ENCODE measurements at regions not wholly inside any gene's neighbourhood (a gene's known extent, or its start where the extent isn't known, plus 50 kb on each side); places are given as distances from the start of the nearest gene placed in this dataset.

DNA sequence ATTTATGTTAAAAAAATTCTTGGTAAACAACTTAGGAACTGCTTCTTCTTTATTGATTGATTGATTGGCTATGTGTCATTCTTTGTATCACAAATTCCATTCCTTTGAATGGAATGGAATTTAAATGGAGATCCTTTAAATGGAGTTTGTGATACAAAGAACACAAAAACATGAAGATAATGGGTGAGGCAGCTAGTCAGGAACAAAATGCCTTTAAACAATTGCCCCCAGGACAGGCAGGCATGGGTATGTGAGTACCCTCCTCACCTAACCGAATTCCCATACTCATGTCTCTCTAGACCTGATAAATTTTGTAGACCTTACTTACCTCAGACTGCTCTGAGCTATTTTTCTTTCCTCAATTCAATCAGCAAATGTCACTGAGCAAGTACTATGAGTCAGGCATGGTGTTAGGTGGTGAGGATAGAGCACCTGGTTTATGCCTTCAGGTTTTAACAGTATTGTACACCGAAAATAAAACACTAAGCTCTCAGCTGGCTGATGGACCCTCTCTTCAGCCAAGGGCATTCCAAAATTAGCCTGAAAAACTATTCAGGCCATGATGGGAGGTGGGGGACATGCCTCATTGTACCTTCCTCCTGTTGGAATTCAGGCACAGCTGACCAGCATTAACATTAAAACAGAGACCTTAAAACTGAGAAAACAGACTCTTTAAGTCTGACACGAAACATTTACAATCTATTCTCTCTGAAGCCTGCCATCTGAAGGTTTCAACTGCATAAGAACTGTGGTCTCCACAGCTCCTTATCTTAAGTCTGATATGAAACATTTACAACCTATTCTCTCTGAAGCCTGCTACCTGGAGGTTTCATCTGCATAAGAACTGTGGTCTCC is 58.9 kb downstream of the OLFML3 start:
- FAIRE-seq (no peak), ATAC-seq (no peak), DNase-seq (ENCODE audit: low spot score) (no peak)
- in situ Hi-C loops (cut with HindIII; ENCODE audit: extremely low pct_ligation_motif_present, low pct_unique_long_range_greater_than_20kb) = no loop called here
- 0% methylated on average over 3 of the region's 3 CpGs for WGBS (ENCODE audit: low lambda C conversion rate)
- Histone ChIP-seq H3K27ac (ENCODE audit: extremely low read length, insufficient read depth, low read length) (no peak overlapping the region), H3K4me3 (replicated peaks in 1 of 3; ENCODE audit: insufficient read depth in 1 of 3, low read depth in 2 of 3, low read length in 3 of 3) (no peak overlapping the region), H4K20me1 (ENCODE audit: insufficient read depth, low read length) (no peaks in the 10 kb centered on the region), H3K9ac (ENCODE audit: insufficient read depth, low read depth, low read length) (no peak overlapping the region), H3K27me3 (ENCODE audit: control insufficient read depth in 1 of 2, insufficient read depth in 2 of 2, low read length in 2 of 2) (no peaks in the 10 kb centered on the region; a peak in 4 of 5 replicates), H3K79me2 (ENCODE audit: insufficient read depth, low read length) (no peaks in the 10 kb centered on the region), H3K9me3 (ENCODE audit: low read length) (no peaks in the 10 kb centered on the region), H3K4me2 (ENCODE audit: low read depth, low read length) (no peak overlapping the region), H3K36me3 (replicated peaks in 1 of 2; ENCODE audit: control insufficient read depth in 1 of 2, insufficient read depth in 2 of 2, low read length in 2 of 2) (no peaks in the 10 kb centered on the region), H3K4me1 (ENCODE audit: insufficient read depth, low read length) (no peaks in the 10 kb centered on the region), H2AFZ (ENCODE audit: low read length) (no peak overlapping the region)
- ChIA-PET CTCF (ENCODE audit: low intra/inter-chr PET ratio, low total read pairs) (no interaction called here), POLR2A (no interaction called here)
- TF ChIP-seq ZBTB7B (CRISPR knock-in tag; IDR thresholded peaks at IDR 0.05) (no peak), KDM3A (CRISPR knock-in tag; IDR thresholded peaks at IDR 0.05; ENCODE audit: low read depth) (no peak), ZKSCAN1 (IDR thresholded peaks at IDR 0.05; ENCODE audit: low read length) (no peak), MIXL1 (CRISPR knock-in tag; IDR thresholded peaks at IDR 0.05) (no peak), RFXANK (CRISPR knock-in tag; IDR thresholded peaks at IDR 0.05) (no peak), ZNF256 (CRISPR knock-in tag; conservative IDR thresholded peaks at IDR 0.05) (no peak), NR2F6 (IDR thresholded peaks at IDR 0.05) (no peak), NR2F6 (CRISPR knock-in tag; IDR thresholded peaks at IDR 0.05) (no peak), ZNF713 (CRISPR knock-in tag; IDR thresholded peaks at IDR 0.05) (no peak), NCOR1 (IDR thresholded peaks at IDR 0.05; ENCODE audit: borderline replicate concordance, low read length) (no peak), JARID2 (CRISPR knock-in tag; IDR thresholded peaks at IDR 0.05; ENCODE audit: insufficient replicate concordance) (no peak), FOSL2 (CRISPR knock-in tag; IDR thresholded peaks at IDR 0.05) (no peak), ZNF124 (CRISPR knock-in tag; IDR thresholded peaks at IDR 0.05) (no peak), AGO2 (optimal IDR thresholded peaks at IDR 0.05; ENCODE audit: low read depth, low read length) (no peak)
- TF ChIP-seq, protein P1, sequence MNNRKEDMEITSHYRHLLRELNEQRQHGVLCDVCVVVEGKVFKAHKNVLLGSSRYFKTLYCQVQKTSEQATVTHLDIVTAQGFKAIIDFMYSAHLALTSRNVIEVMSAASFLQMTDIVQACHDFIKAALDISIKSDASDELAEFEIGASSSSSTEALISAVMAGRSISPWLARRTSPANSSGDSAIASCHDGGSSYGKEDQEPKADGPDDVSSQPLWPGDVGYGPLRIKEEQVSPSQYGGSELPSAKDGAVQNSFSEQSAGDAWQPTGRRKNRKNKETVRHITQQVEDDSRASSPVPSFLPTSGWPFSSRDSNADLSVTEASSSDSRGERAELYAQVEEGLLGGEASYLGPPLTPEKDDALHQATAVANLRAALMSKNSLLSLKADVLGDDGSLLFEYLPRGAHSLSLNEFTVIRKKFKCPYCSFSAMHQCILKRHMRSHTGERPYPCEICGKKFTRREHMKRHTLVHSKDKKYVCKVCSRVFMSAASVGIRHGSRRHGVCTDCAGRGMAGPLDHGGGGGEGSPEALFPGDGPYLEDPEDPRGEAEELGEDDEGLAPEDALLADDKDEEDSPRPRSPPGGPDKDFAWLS (CRISPR knock-in tag; IDR thresholded peaks at IDR 0.05; ENCODE audit: borderline replicate concordance) = no peak
- TF ChIP-seq, protein P2, sequence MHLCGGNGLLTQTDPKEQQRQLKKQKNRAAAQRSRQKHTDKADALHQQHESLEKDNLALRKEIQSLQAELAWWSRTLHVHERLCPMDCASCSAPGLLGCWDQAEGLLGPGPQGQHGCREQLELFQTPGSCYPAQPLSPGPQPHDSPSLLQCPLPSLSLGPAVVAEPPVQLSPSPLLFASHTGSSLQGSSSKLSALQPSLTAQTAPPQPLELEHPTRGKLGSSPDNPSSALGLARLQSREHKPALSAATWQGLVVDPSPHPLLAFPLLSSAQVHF (CRISPR knock-in tag; IDR thresholded peaks at IDR 0.05) = no peak
- TF ChIP-seq, protein P3, sequence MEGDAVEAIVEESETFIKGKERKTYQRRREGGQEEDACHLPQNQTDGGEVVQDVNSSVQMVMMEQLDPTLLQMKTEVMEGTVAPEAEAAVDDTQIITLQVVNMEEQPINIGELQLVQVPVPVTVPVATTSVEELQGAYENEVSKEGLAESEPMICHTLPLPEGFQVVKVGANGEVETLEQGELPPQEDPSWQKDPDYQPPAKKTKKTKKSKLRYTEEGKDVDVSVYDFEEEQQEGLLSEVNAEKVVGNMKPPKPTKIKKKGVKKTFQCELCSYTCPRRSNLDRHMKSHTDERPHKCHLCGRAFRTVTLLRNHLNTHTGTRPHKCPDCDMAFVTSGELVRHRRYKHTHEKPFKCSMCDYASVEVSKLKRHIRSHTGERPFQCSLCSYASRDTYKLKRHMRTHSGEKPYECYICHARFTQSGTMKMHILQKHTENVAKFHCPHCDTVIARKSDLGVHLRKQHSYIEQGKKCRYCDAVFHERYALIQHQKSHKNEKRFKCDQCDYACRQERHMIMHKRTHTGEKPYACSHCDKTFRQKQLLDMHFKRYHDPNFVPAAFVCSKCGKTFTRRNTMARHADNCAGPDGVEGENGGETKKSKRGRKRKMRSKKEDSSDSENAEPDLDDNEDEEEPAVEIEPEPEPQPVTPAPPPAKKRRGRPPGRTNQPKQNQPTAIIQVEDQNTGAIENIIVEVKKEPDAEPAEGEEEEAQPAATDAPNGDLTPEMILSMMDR (CRISPR knock-in tag; IDR thresholded peaks at IDR 0.05) = no peak
- intact Hi-C loops (cut with micrococcal nuclease; ENCODE audit: unreplicated experiment) = no loop called here
- BruUV-seq (replicated peaks) = no TSS peak
